ENCODE measurements at regions not wholly inside any gene's neighbourhood (a gene's known extent, or its start where the extent isn't known, plus 50 kb on each side); places are given as distances from the start of the nearest gene placed in this dataset.

DNA sequence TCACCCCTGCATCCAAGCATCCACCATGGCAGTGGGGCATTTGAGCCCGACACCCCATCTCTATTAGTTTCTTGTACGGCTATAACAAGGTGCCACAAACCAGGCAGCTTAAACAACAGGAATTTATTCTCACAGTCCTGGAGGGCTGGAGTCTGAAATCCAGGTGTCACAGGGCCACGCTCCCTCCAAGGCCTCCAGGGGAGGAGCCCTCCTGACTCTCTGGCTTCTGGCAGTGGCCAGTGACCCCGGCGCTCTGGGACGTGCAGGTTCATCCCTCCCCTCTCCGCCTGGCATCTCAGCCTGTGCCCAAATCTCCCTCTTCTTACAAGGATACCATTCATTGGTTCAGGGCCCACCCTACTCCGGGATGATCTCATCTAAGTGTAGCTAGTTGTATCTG is 394.5 kb upstream of the IRX1 start:
- TF ChIP-seq, protein P1, sequence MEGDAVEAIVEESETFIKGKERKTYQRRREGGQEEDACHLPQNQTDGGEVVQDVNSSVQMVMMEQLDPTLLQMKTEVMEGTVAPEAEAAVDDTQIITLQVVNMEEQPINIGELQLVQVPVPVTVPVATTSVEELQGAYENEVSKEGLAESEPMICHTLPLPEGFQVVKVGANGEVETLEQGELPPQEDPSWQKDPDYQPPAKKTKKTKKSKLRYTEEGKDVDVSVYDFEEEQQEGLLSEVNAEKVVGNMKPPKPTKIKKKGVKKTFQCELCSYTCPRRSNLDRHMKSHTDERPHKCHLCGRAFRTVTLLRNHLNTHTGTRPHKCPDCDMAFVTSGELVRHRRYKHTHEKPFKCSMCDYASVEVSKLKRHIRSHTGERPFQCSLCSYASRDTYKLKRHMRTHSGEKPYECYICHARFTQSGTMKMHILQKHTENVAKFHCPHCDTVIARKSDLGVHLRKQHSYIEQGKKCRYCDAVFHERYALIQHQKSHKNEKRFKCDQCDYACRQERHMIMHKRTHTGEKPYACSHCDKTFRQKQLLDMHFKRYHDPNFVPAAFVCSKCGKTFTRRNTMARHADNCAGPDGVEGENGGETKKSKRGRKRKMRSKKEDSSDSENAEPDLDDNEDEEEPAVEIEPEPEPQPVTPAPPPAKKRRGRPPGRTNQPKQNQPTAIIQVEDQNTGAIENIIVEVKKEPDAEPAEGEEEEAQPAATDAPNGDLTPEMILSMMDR (conservative IDR thresholded peaks at IDR 0.05 in 1 of 2, IDR thresholded peaks at IDR 0.05 in 1 of 2; ENCODE audit: low read depth in 1 of 2, low read length in 2 of 2): no peak
- no peak for TF ChIP-seq EZH2 (IDR thresholded peaks at IDR 0.05; ENCODE audit: low read length, missing control alignments)
- Histone ChIP-seq H3K4me1 (ENCODE audit: control insufficient read depth, extremely low read depth, insufficient read depth, low read length) (no peaks in the 10 kb centered on the region), H3K4me3 (replicated peaks in 1 of 4; ENCODE audit: control extremely low read depth in 1 of 4, insufficient read depth in 1 of 4, low read depth in 3 of 4, low read length in 4 of 4) (no peak overlapping the region), H3K9ac (ENCODE audit: insufficient read depth, low read length) (no peak overlapping the region), H3K9me3 (ENCODE audit: control insufficient read depth, insufficient read depth, low read depth, low read length) (no peaks in the 10 kb centered on the region), H4K20me1 (ENCODE audit: control insufficient read depth, extremely low read depth, insufficient read depth, low read length) (no peaks in the 10 kb centered on the region), H3K4me2 (ENCODE audit: extremely low read depth, insufficient read depth, low read length) (no peak overlapping the region), H3K27me3 (ENCODE audit: control insufficient read depth, insufficient read depth, low read length) (no peaks in the 10 kb centered on the region), H3K27ac (ENCODE audit: insufficient read depth, low read length) (no peak overlapping the region), H3K79me2 (ENCODE audit: control insufficient read depth, insufficient read depth, low read length) (no peaks in the 10 kb centered on the region), H2AFZ (ENCODE audit: low read length) (no peak overlapping the region), H3K36me3 (ENCODE audit: control insufficient read depth, insufficient read depth, low read length) (no peaks in the 10 kb centered on the region)
- DNase-seq (ENCODE audit: low read depth in 2 of 2): no peak

- no peaks in the 10 kb centered on the region for H3K36me3 ChIP-seq (ENCODE audit: control insufficient read depth, insufficient read depth, low read length)
- no peaks in the 10 kb centered on the region for H3K9me3 ChIP-seq (ENCODE audit: control insufficient read depth, insufficient read depth, low read depth, low read length)
- no peak overlapping the region for H3K9ac ChIP-seq (ENCODE audit: insufficient read depth, low read length)
- no peak overlapping the region for H3K4me3 ChIP-seq (replicated peaks in 1 of 4; ENCODE audit: control extremely low read depth in 1 of 4, insufficient read depth in 1 of 4, low read depth in 3 of 4, low read length in 4 of 4)
- H3K27me3 ChIP-seq (ENCODE audit: control insufficient read depth, insufficient read depth, low read length): no peaks in the 10 kb centered on the region
- H4K20me1 ChIP-seq (ENCODE audit: control insufficient read depth, extremely low read depth, insufficient read depth, low read length): no peaks in the 10 kb centered on the region
- H2AFZ ChIP-seq (ENCODE audit: low read length): no peak overlapping the region
- H3K79me2 ChIP-seq (ENCODE audit: control insufficient read depth, insufficient read depth, low read length): no peaks in the 10 kb centered on the region
- H3K27ac ChIP-seq (ENCODE audit: insufficient read depth, low read length): no peak overlapping the region
- H3K4me2 ChIP-seq (ENCODE audit: extremely low read depth, insufficient read depth, low read length): no peak overlapping the region
- no peaks in the 10 kb centered on the region for H3K4me1 ChIP-seq (ENCODE audit: control insufficient read depth, extremely low read depth, insufficient read depth, low read length)
- TF ChIP-seq EZH2 (IDR thresholded peaks at IDR 0.05; ENCODE audit: low read length, missing control alignments): no peak
- TF ChIP-seq, protein P1 (conservative IDR thresholded peaks at IDR 0.05 in 1 of 2, IDR thresholded peaks at IDR 0.05 in 1 of 2; ENCODE audit: low read depth in 1 of 2, low read length in 2 of 2): no peak
- no peak for DNase-seq (ENCODE audit: low read depth in 2 of 2)
Observed at GRCh38 chr5:3199962-3200755, 395.5 kb upstream of the IRX1 start.

- no peak overlapping the region for H3K4me3 ChIP-seq (replicated peaks in 1 of 4; ENCODE audit: control extremely low read depth in 1 of 4, insufficient read depth in 1 of 4, low read depth in 3 of 4, low read length in 4 of 4)
- H3K9me3 ChIP-seq (ENCODE audit: control insufficient read depth, insufficient read depth, low read depth, low read length): no peaks in the 10 kb centered on the region
- no peaks in the 10 kb centered on the region for H3K36me3 ChIP-seq (ENCODE audit: control insufficient read depth, insufficient read depth, low read length)
- no peaks in the 10 kb centered on the region for H3K4me1 ChIP-seq (ENCODE audit: control insufficient read depth, extremely low read depth, insufficient read depth, low read length)
- no peak overlapping the region for H3K27ac ChIP-seq (ENCODE audit: insufficient read depth, low read length)
- no peaks in the 10 kb centered on the region for H4K20me1 ChIP-seq (ENCODE audit: control insufficient read depth, extremely low read depth, insufficient read depth, low read length)
- TF ChIP-seq, protein P1 (conservative IDR thresholded peaks at IDR 0.05 in 1 of 2, IDR thresholded peaks at IDR 0.05 in 1 of 2; ENCODE audit: low read depth in 1 of 2, low read length in 2 of 2): no peak
- no peak for TF ChIP-seq EZH2 (IDR thresholded peaks at IDR 0.05; ENCODE audit: low read length, missing control alignments)
- no peaks in the 10 kb centered on the region for H3K79me2 ChIP-seq (ENCODE audit: control insufficient read depth, insufficient read depth, low read length)
- H3K27me3 ChIP-seq (ENCODE audit: control insufficient read depth, insufficient read depth, low read length): no peaks in the 10 kb centered on the region
- no peak for DNase-seq (ENCODE audit: low read depth in 2 of 2)
- H3K4me2 ChIP-seq (ENCODE audit: extremely low read depth, insufficient read depth, low read length): no peak overlapping the region
- H3K9ac ChIP-seq (ENCODE audit: insufficient read depth, low read length): no peak overlapping the region
- H2AFZ ChIP-seq (ENCODE audit: low read length): no peak overlapping the region
Observed at GRCh38 chr5:3198074-3198449, 397.6 kb upstream of the IRX1 start.
